GM18868 (cell line): ENCODE measurements at regions not wholly inside any gene's neighbourhood (a gene's known extent, or its start where the extent isn't known, plus 50 kb on each side); places are given as distances from the start of the nearest gene placed in this dataset.
A peak's percentile ranks its signal among the peaks of the same experiment; 100 is the strongest.
"Not testable (repeated sequence)": the region's sequence is repeated elsewhere in the genome, so short reads cannot be mapped to it uniquely, and the experiment has no call there.

Experiments used
- ATAC-seq: cut with Tn5 transposase; IDR thresholded peaks from one replicate; pipeline ENCODE4 v1.9.1; 2021; ENCODE audit warnings: mild to moderate bottlenecking, moderate library complexity; ENCODE audit not compliant: unreplicated experiment

GRCh38 chr12:104906695-104907094, 51.4 kb downstream of the SLC41A2 start:
- no peak for ATAC-seq

GRCh38 chr12:104905446-104905845, 52.6 kb downstream of the SLC41A2 start:
- ATAC-seq, result not testable (repeated sequence)

- no peak for ATAC-seq
These were observed 54.3 kb downstream of the SLC41A2 start for GRCh38 chr12:104903648-104904423.

- ATAC-seq, result no peak
These were observed 56.0 kb downstream of the SLC41A2 start for GRCh38 chr12:104902125-104902524.

GRCh38 chr12:104896710-104897109, 61.4 kb downstream of the SLC41A2 start:
- ATAC-seq, result no peak

- ATAC-seq, result no peak
These were observed 61.9 kb downstream of the SLC41A2 start for GRCh38 chr12:104896146-104896545.

- no peak for ATAC-seq
These were observed 62.7 kb downstream of the SLC41A2 start for GRCh38 chr12:104895415-104895814.

- no peak for ATAC-seq
These were observed 67.5 kb downstream of the SLC41A2 start for GRCh38 chr12:104890476-104891096.

- no peak for ATAC-seq
These were observed 68.4 kb downstream of the SLC41A2 start for GRCh38 chr12:104889735-104890134.

- no peak for ATAC-seq
These were observed 69.2 kb downstream of the SLC41A2 start for GRCh38 chr12:104888892-104889291.

- no peak for ATAC-seq
These were observed 69.6 kb downstream of the SLC41A2 start for GRCh38 chr12:104888481-104888880.

GRCh38 chr12:104887452-104887851, 70.6 kb downstream of the SLC41A2 start:
- no peak for ATAC-seq

- ATAC-seq, result no peak
These were observed 71.4 kb downstream of the SLC41A2 start for GRCh38 chr12:104886418-104887401.

GRCh38 chr12:104878858-104879257, 79.2 kb downstream of the SLC41A2 start:
- not testable (repeated sequence) for ATAC-seq

GRCh38 chr12:104877103-104877705, 80.9 kb downstream of the SLC41A2 start:
- no peak for ATAC-seq

- ATAC-seq, result no peak
These were observed 84.7 kb downstream of the SLC41A2 start for GRCh38 chr12:104873374-104873773.

GRCh38 chr12:104870797-104871196, 87.3 kb downstream of the SLC41A2 start:
- ATAC-seq, result peak; percentile 92

- no peak for ATAC-seq
These were observed 91.8 kb downstream of the SLC41A2 start for GRCh38 chr12:104866291-104866690.

- ATAC-seq, result peak; percentile 93
These were observed 93.0 kb downstream of the SLC41A2 start for GRCh38 chr12:104865080-104865479.

- no peak for ATAC-seq
These were observed 93.4 kb downstream of the SLC41A2 start for GRCh38 chr12:104864668-104865067.
